Calu3 (cell line): ENCODE measurements at regions not wholly inside any gene's neighbourhood (a gene's known extent, or its start where the extent isn't known, plus 50 kb on each side); places are given as distances from the start of the nearest gene placed in this dataset.

Experiments used
- BruUV-seq: library from RNA; stranded (reverse); fragments of 400-500 nt; replicated peaks from 2 replicates; lab custom pipeline; 2021; lab: Mats Ljungman, UMichigan
- CTCF ChIA-PET: fragments of 300-600 bp; sonication (Branson Sonifier 250); formaldehyde crosslinking; loops from one replicate; lab custom pipeline; 2022; ENCODE audit warnings: antibody characterized with exemption; lab: Charles Lee
- DNase-seq: peaks from one replicate; pipeline ENCODE4 v3.0.0; 2022
- H3K27ac Mint-ChIP-seq: one replicate; pipeline ENCODE4 v1.8.0; 2022; ENCODE audit warnings: mixed read lengths; ENCODE audit not compliant: unreplicated experiment
- H3K27me3 Mint-ChIP-seq: one replicate; pipeline ENCODE4 v1.8.0; 2022; ENCODE audit warnings: mixed read lengths; ENCODE audit not compliant: unreplicated experiment
- H3K36me3 Mint-ChIP-seq: one replicate; pipeline ENCODE4 v1.8.0; 2022; ENCODE audit warnings: mild to moderate bottlenecking, moderate library complexity, mixed read lengths; ENCODE audit not compliant: insufficient read depth, unreplicated experiment
- H3K4me1 Mint-ChIP-seq: one replicate; pipeline ENCODE4 v1.8.0; 2022; ENCODE audit warnings: mild to moderate bottlenecking, low read depth, mixed read lengths; ENCODE audit not compliant: unreplicated experiment
- H3K4me3 Mint-ChIP-seq: one replicate; pipeline ENCODE4 v1.8.0; 2022; ENCODE audit warnings: mild to moderate bottlenecking, low read depth, moderate library complexity, mixed read lengths; ENCODE audit not compliant: unreplicated experiment
- H3K9me3 Mint-ChIP-seq: one replicate; pipeline ENCODE4 v1.8.0; 2022; ENCODE audit warnings: low read depth, mixed read lengths; ENCODE audit not compliant: unreplicated experiment
- CTCF ChIP-seq: fragments of 200-600 bp; IDR thresholded peaks from one replicate; pipeline ENCODE4 v1.8.0; 2022; ENCODE audit warnings: antibody characterized with exemption; ENCODE audit not compliant: unreplicated experiment
- intact Hi-C: fragments of 100-400 bp; cut with micrococcal nuclease; formaldehyde crosslinking; loops from one replicate; pipeline ENCODE4 v1.10.0; 2022; ENCODE audit not compliant: unreplicated experiment

GRCh38 chr2:22377268-22377667 lies 1007.7 kb upstream of the KLHL29 start:
- H3K36me3 Mint-ChIP-seq, result no peaks in the 10 kb centered on the region
- no peaks in the 10 kb centered on the region for H3K4me1 Mint-ChIP-seq
- DNase-seq, result no peak
- H3K27ac Mint-ChIP-seq, result no peak overlapping the region
- CTCF ChIA-PET, result no interaction called here
- intact Hi-C loops, result no loop called here
- no TSS peak for BruUV-seq
- TF ChIP-seq CTCF, result no peak
- H3K4me3 Mint-ChIP-seq, result no peak overlapping the region
- H3K9me3 Mint-ChIP-seq, result peaks cover 3% of the 10 kb centered on the region
- H3K27me3 Mint-ChIP-seq, result no peaks in the 10 kb centered on the region

DNA sequence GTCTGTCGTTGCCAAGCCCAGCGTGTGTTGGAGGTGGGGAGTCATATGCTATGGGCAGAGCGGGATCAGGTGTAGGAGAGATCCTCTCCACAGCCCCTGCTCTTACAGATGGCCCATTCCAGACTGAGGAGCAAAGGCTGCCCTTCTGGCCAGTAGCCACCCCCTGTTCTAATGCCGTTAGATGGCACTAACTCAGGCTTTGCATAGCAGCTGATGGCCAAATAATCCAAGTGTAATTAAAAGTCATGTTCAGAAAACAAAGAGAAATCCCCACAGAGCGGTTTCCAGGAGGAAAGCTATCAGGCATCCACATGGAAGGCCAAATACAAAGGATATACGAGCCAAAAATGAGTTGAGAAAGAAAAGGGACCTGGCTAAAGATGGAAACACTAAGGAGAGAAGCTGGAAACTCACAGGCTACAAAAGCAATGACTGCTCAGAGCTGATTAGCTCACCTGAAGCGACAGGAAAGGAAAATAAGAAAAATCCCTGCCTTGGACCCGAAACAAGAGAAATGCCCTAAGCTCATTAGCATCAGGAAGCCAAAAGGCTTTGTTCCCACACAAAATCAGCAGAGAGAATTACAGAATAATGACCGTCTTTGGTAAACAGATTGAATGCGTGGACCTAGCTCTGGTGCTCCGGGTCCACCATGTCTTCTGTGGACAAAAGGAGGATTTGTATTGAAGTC lies 1002.4 kb upstream of the KLHL29 start:
- CTCF ChIA-PET, result interaction anchor here (0.6 kb wide), 1 partner anchor 350 kb away, joined by 3 read pairs; no protein-coding TSS in a partner anchor
- TF ChIP-seq CTCF, result no peak
- no peaks in the 10 kb centered on the region for H3K36me3 Mint-ChIP-seq

DNA sequence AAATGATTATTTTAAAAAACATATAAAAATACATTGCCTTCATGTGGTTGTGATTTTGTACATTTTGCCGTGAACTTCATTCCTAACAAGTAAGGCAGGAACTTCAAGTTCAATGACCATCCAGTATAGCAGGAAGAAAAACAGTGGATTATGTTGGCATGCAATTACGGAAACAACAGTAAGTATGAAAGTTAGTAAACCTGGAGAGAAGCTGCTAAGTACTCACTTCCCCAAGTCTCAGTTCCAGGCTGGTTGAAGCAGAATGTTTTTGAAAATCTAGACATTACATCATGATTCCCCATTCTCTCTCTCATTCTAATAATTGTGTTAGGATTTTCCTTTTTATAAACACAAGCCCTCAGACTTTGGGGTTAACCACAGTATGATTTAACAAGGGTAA lies 987.1 kb upstream of the KLHL29 start:
- H3K4me1 Mint-ChIP-seq, result no peaks in the 10 kb centered on the region
- no TSS peak for BruUV-seq
- DNase-seq, result no peak
- H3K9me3 Mint-ChIP-seq, result peaks cover 3% of the 10 kb centered on the region
- TF ChIP-seq CTCF, result no peak
- CTCF ChIA-PET, result no interaction called here
- no peak overlapping the region for H3K27ac Mint-ChIP-seq
- no peaks in the 10 kb centered on the region for H3K27me3 Mint-ChIP-seq
- H3K4me3 Mint-ChIP-seq, result no peak overlapping the region
- intact Hi-C loops, result no loop called here
- H3K36me3 Mint-ChIP-seq, result no peaks in the 10 kb centered on the region

More for the DNA sequence above, 1002.4 kb upstream of the KLHL29 start:
- Mint-ChIP-seq H3K4me1 (no peaks in the 10 kb centered on the region), H3K4me3 (no peak overlapping the region), H3K9me3 (peaks cover 3% of the 10 kb centered on the region), H3K27me3 (no peaks in the 10 kb centered on the region), H3K27ac (no peak overlapping the region)
- DNase-seq, result no peak
- intact Hi-C loops, result no loop called here
- BruUV-seq, result no TSS peak

DNA sequence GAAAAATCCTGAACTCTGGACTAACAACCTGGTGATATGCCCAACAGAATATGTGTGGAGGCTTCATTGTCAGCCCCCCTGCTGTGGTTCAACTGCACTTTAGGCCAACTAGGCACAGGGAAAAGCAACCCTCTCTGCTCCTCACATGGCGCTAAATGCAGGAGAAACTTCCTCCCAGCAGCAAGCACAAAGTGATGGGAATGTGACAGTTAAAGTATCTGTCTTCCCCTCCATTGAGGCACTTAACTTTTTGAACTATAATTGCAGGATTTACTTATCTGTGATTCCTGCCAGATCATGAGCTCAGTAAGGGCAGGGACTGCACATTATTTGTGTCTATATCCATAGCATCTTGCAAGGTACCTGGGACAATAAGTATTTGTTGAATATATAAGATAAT lies 981.2 kb upstream of the KLHL29 start:
- intact Hi-C loops, result no loop called here
- Mint-ChIP-seq H3K4me1 (no peaks in the 10 kb centered on the region), H3K4me3 (no peak overlapping the region), H3K9me3 (peaks cover 5% of the 10 kb centered on the region), H3K36me3 (no peaks in the 10 kb centered on the region), H3K27me3 (no peaks in the 10 kb centered on the region), H3K27ac (no peak overlapping the region)
- no peak for TF ChIP-seq CTCF
- no TSS peak for BruUV-seq
- CTCF ChIA-PET, result no interaction called here
- DNase-seq, result no peak
